IMR-90 (cell line): ENCODE measurements at regions not wholly inside any gene's neighbourhood (a gene's known extent, or its start where the extent isn't known, plus 50 kb on each side); places are given as distances from the start of the nearest gene placed in this dataset.

Source experiments
- ATAC-seq: fragments of 200-7000 bp; cut with Tn5 transposase; 2 replicates; pipeline ENCODE4 v1.9.1; 2020; ENCODE audit warnings: low read depth, mild to moderate bottlenecking, moderate library complexity
- BruUV-seq: library from RNA; stranded (reverse); fragments of 400-500 nt; replicated peaks from 2 replicates; lab custom pipeline; 2021; lab: Mats Ljungman, UMichigan
- CTCF ChIA-PET: fragments of 300-600 bp; formaldehyde crosslinking; extraction: SDS; loops from one replicate; lab custom pipeline; 2021; ENCODE audit warnings: antibody characterized with exemption; lab: Yijun Ruan, JAX
- POLR2A ChIA-PET: fragments of 300-600 bp; sonication (Branson Sonifier 250); formaldehyde crosslinking; loops from one replicate; lab custom pipeline; 2022; ENCODE audit warnings: antibody characterized with exemption; ENCODE audit not compliant: unreplicated experiment; lab: Charles Lee
- DNase-seq: peaks from one replicate; pipeline ENCODE4 v3.0.0; 2013
- H2AFZ ChIP-seq: replicated peaks from 2 replicates; pipeline ENCODE3; 2013; ENCODE audit warnings: low read length, mild to moderate bottlenecking; ENCODE audit not compliant: poor library complexity
- H2AK5ac ChIP-seq: 2 replicates; pipeline ENCODE4 v1.6.1; 2013; ENCODE audit warnings: low read depth, low read length, inconsistent platforms
- H2AK9ac ChIP-seq: replicated peaks from 2 replicates; pipeline ENCODE3; 2013; ENCODE audit warnings: mild to moderate bottlenecking, low read depth, low read length, moderate library complexity; ENCODE audit not compliant: poor library complexity
- H2BK120ac ChIP-seq: 2 replicates; pipeline ENCODE4 v1.6.1; 2013; ENCODE audit warnings: low read depth, low read length, inconsistent platforms
- H2BK15ac ChIP-seq: 3 replicates; pipeline ENCODE4 v1.6.1; 2013; ENCODE audit warnings: low read depth, low read length, inconsistent platforms
- H2BK20ac ChIP-seq: 2 replicates; pipeline ENCODE4 v1.6.1; 2013; ENCODE audit warnings: low read depth, mild to moderate bottlenecking, inconsistent platforms, low read length, moderate library complexity
- H2BK5ac ChIP-seq: 2 replicates; pipeline ENCODE4 v1.6.1; 2013; ENCODE audit warnings: mild to moderate bottlenecking, low read depth, low read length, inconsistent platforms; ENCODE audit not compliant: poor library complexity, severe bottlenecking
- H3K14ac ChIP-seq: replicated peaks from 2 replicates; pipeline ENCODE4 v1.6.1; 2013; ENCODE audit warnings: low read depth, low read length, inconsistent platforms
- H3K18ac ChIP-seq: 2 replicates; pipeline ENCODE4 v1.6.1; 2013; ENCODE audit warnings: low read depth, low read length, control low read depth
- H3K23ac ChIP-seq: 2 replicates; pipeline ENCODE4 v1.6.1; 2013; ENCODE audit warnings: low read depth, low read length, inconsistent platforms
- H3K27ac ChIP-seq: 2 replicates; pipeline ENCODE4 v1.5.1; 2013; ENCODE audit warnings: mild to moderate bottlenecking, control low read depth, low read length; ENCODE audit not compliant: insufficient read depth
- H3K27me3 ChIP-seq: 2 replicates; pipeline ENCODE4 v1.6.1; 2013; ENCODE audit warnings: low read length; ENCODE audit not compliant: control insufficient read depth, insufficient read depth
- H3K36me3 ChIP-seq: 2 replicates; pipeline ENCODE4 v1.6.1; 2013; ENCODE audit warnings: low read length, mixed read lengths; ENCODE audit not compliant: control insufficient read depth, insufficient read depth
- H3K4ac ChIP-seq: 2 replicates; pipeline ENCODE4 v1.6.1; 2013; ENCODE audit warnings: low read depth, low read length, inconsistent platforms
- H3K4me1 ChIP-seq: 2 replicates; pipeline ENCODE4 v1.6.1; 2013; ENCODE audit warnings: low read length, mixed read lengths; ENCODE audit not compliant: control insufficient read depth, insufficient read depth
- H3K4me2 ChIP-seq: 2 replicates; pipeline ENCODE4 v1.6.1; 2013; ENCODE audit warnings: low read depth, mild to moderate bottlenecking, control low read depth, low read length, moderate library complexity
- H3K4me3 ChIP-seq: 2 replicates; pipeline ENCODE4 v1.5.1; 2013; ENCODE audit warnings: low read depth, mild to moderate bottlenecking, control low read depth, low read length, moderate library complexity; ENCODE audit not compliant: insufficient read depth
- H3K56ac ChIP-seq: 2 replicates; pipeline ENCODE4 v1.6.1; 2013; ENCODE audit warnings: low read length, inconsistent platforms; ENCODE audit not compliant: insufficient read depth; ENCODE audit errors: extremely low read depth
- H3K79me1 ChIP-seq, 2 experiments: 2 replicates each; pipeline ENCODE4 v1.6.1; 2013; ENCODE audit warnings: low read length in 2 of 2, inconsistent platforms in 1 of 2, low read depth in 1 of 2
- H3K9ac ChIP-seq: 2 replicates; pipeline ENCODE4 v1.6.1; 2013; ENCODE audit warnings: low read depth, low read length, control low read depth
- H3K9me1 ChIP-seq: 2 replicates; pipeline ENCODE4 v1.6.1; 2013; ENCODE audit warnings: low read length, inconsistent platforms; ENCODE audit not compliant: insufficient read depth
- H3K9me3 ChIP-seq: 2 replicates; pipeline ENCODE4 v1.6.1; 2013; ENCODE audit warnings: low read length; ENCODE audit not compliant: control insufficient read depth, insufficient read depth
- H4K20me1 ChIP-seq: 2 replicates; pipeline ENCODE4 v1.6.1; 2013; ENCODE audit warnings: low read length, inconsistent platforms; ENCODE audit not compliant: insufficient read depth
- H4K5ac ChIP-seq: 2 replicates; pipeline ENCODE4 v1.6.1; 2013; ENCODE audit warnings: mild to moderate bottlenecking, low read depth, low read length, control low read depth
- H4K8ac ChIP-seq, 2 experiments: 2 replicates each; pipeline ENCODE4 v1.6.1; 2013; ENCODE audit warnings: low read depth in 2 of 2, low read length in 2 of 2, control low read depth in 1 of 2, inconsistent platforms in 1 of 2
- H4K91ac ChIP-seq: 2 replicates; pipeline ENCODE4 v1.6.1; 2013; ENCODE audit warnings: low read depth, low read length, inconsistent platforms; ENCODE audit not compliant: insufficient read depth
- BHLHE40 ChIP-seq: fragments of 150-350 bp; IDR thresholded peaks from 2 replicates; pipeline ENCODE4 v1.6.1; 2016; ENCODE audit warnings: mild to moderate bottlenecking, low read depth, low read length
- CEBPB ChIP-seq: IDR thresholded peaks from 2 replicates; pipeline ENCODE4 v1.6.1; 2012; ENCODE audit warnings: low read depth, low read length, improper control_type of control experiment
- CHD1 ChIP-seq: IDR thresholded peaks from 2 replicates; pipeline ENCODE4 v1.6.1; 2012; ENCODE audit warnings: low read depth, low read length, improper control_type of control experiment
- MAFK ChIP-seq: IDR thresholded peaks from 2 replicates; pipeline ENCODE4 v1.6.1; 2012; ENCODE audit warnings: low read depth, low read length, improper control_type of control experiment
- MAZ ChIP-seq: IDR thresholded peaks from 2 replicates; pipeline ENCODE4 v1.6.1; 2012; ENCODE audit warnings: low read depth, mild to moderate bottlenecking, low read length, improper control_type of control experiment, moderate library complexity, borderline replicate concordance
- MXI1 ChIP-seq: IDR thresholded peaks from 2 replicates; pipeline ENCODE4 v1.6.1; 2012; ENCODE audit warnings: low read depth, mild to moderate bottlenecking, low read length, moderate library complexity, borderline replicate concordance
- POLR2A ChIP-seq: IDR thresholded peaks from 2 replicates; pipeline ENCODE4 v1.6.1; 2012; ENCODE audit warnings: mild to moderate bottlenecking, low read depth, low read length
- SMC3 ChIP-seq: fragments of 150-350 bp; IDR thresholded peaks from 2 replicates; pipeline ENCODE4 v1.6.1; 2016; ENCODE audit warnings: low read depth, mild to moderate bottlenecking, antibody characterized with exemption, low read length, moderate library complexity
- WGBS, 2 experiments: methylation state at CpG; one replicate each; pipeline versions ENCODE4 v1.1.5 to v1.1.7; 2013; ENCODE audit warnings: missing lambda C conversion rate in 2 of 2; ENCODE audit not compliant: insufficient read length in 1 of 2; ENCODE audit errors: extremely low coverage in 2 of 2; 5-methylcytosine and 5-hydroxymethylcytosine counted together
- dilution Hi-C: fragments of 300-500 bp; cut with HindIII; formaldehyde crosslinking; loops from one replicate; pipeline ENCODE4 v1.14.3; 2018; ENCODE audit warnings: low sequenced_read_pairs; ENCODE audit not compliant: unreplicated experiment
- in situ Hi-C: fragments of 300-500 bp; cut with MboI; formaldehyde crosslinking; loops from 3 replicates; pipeline ENCODE4 v1.14.3; 2019; ENCODE audit warnings: low sequenced_read_pairs, inconsistent platforms, mixed read lengths
- intact Hi-C: fragments of 100-400 bp; cut with micrococcal nuclease; formaldehyde crosslinking; loops from 2 replicates; pipeline ENCODE4 v1.10.0; 2022
- TF ChIP-seq, protein P1 (sequence below): fragments of 150-350 bp; IDR thresholded peaks from 2 replicates; pipeline ENCODE4 v1.6.1; 2016; ENCODE audit warnings: low read depth, mild to moderate bottlenecking, low read length, moderate library complexity, borderline replicate concordance
- TF ChIP-seq, protein P2 (sequence below): fragments of 150-350 bp; IDR thresholded peaks from 2 replicates; pipeline ENCODE4 v1.6.1; 2017; ENCODE audit warnings: mild to moderate bottlenecking, antibody characterized with exemption, low read length, low read depth

DNA sequence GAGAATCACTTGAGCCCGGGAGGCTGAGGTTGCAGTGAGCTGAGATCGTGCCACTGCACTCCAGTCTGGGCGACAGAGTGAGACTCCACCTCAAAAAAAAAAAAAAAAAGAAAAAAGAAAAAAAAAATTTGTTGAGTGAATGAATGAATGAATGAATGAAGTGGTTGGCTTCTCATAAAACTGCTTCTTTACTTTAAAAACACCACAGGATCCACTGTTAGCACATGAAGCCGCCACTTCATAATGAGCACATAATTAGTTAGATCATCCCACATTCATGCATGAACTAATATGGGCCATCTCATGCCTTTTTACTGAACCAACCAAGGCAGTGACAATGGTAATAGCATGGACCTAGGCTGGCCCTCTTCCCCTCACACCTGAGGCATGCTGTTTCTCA is 135.0 kb upstream of the XYLT1 start:
- H2AFZ ChIP-seq = no peak overlapping the region
- no CpG with 5 or more reads among the region's 4 CpGs for WGBS, 2 experiments
- H4K8ac ChIP-seq = no peak overlapping the region
- DNase-seq (no peak), ATAC-seq (no peak)
- no peak overlapping the region for H2BK5ac ChIP-seq
- H2BK120ac ChIP-seq = no peak overlapping the region
- no peaks in the 10 kb centered on the region for H3K9me3 ChIP-seq
- H3K14ac ChIP-seq = no peak overlapping the region
- no peak overlapping the region for H4K5ac ChIP-seq
- no peak overlapping the region for H4K91ac ChIP-seq
- no peak overlapping the region for H3K18ac ChIP-seq
- H2AK9ac ChIP-seq = no peak overlapping the region
- dilution Hi-C loops = no loop called here
- H3K27me3 ChIP-seq = peaks cover 6% of the 10 kb centered on the region; the same call in 1 of the 2 replicates
- no peaks in the 10 kb centered on the region for H3K36me3 ChIP-seq
- no peaks in the 10 kb centered on the region for H3K79me1 ChIP-seq
- no TSS peak for BruUV-seq
- TF ChIP-seq CEBPB (no peak), POLR2A (no peak), MXI1 (no peak), CHD1 (no peak), BHLHE40 (no peak), MAFK (no peak), MAZ (no peak), SMC3 (no peak)
- TF ChIP-seq, protein P1, sequence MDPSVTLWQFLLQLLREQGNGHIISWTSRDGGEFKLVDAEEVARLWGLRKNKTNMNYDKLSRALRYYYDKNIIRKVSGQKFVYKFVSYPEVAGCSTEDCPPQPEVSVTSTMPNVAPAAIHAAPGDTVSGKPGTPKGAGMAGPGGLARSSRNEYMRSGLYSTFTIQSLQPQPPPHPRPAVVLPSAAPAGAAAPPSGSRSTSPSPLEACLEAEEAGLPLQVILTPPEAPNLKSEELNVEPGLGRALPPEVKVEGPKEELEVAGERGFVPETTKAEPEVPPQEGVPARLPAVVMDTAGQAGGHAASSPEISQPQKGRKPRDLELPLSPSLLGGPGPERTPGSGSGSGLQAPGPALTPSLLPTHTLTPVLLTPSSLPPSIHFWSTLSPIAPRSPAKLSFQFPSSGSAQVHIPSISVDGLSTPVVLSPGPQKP = no peak
- TF ChIP-seq, protein P2, sequence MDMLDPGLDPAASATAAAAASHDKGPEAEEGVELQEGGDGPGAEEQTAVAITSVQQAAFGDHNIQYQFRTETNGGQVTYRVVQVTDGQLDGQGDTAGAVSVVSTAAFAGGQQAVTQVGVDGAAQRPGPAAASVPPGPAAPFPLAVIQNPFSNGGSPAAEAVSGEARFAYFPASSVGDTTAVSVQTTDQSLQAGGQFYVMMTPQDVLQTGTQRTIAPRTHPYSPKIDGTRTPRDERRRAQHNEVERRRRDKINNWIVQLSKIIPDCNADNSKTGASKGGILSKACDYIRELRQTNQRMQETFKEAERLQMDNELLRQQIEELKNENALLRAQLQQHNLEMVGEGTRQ = no peak
- no peaks in the 10 kb centered on the region for H4K20me1 ChIP-seq
- H2BK20ac ChIP-seq = no peak overlapping the region
- no peak overlapping the region for H3K23ac ChIP-seq
- H3K4ac ChIP-seq = no peak overlapping the region
- ChIA-PET POLR2A (no interaction called here), CTCF (no interaction called here)
- intact Hi-C loops = no loop called here
- H2BK15ac ChIP-seq = no peak overlapping the region
- no peak overlapping the region for H3K56ac ChIP-seq
- H3K4me2 ChIP-seq = no peak overlapping the region
- H3K9me1 ChIP-seq = no peaks in the 10 kb centered on the region
- in situ Hi-C loops = no loop called here
- no peak overlapping the region for H3K27ac ChIP-seq
- H3K9ac ChIP-seq = no peak overlapping the region
- H3K4me1 ChIP-seq = no peaks in the 10 kb centered on the region
- H2AK5ac ChIP-seq = no peak overlapping the region
- H3K4me3 ChIP-seq = no peak overlapping the region
